ENCODE measurements at regions not wholly inside any gene's neighbourhood (a gene's known extent, or its start where the extent isn't known, plus 50 kb on each side); places are given as distances from the start of the nearest gene placed in this dataset.
A peak's percentile ranks its signal among the peaks of the same experiment; 100 is the strongest.

DNA sequence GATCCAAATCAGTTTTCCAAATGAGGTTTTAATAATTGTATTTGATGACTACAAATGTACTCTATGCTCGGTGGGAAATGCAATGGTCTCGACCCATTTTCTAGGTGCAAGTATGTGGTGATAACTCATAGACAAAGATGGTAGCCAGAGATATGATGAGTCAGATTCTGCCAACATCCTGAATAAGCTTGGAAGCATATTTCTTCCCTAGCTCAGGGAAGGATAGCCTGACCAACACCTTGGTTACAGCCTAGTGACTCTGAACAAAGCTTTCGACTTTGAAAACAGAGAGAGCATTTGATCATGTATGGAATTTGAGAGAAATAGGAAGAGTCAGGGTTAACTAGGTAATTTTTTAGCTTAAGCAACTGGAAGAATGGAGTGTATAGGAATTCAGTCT is 128.3 kb upstream of the MYOCD start:
- Histone ChIP-seq H3K14ac (ENCODE audit: low read length) (no peak overlapping the region), H3K4me2 (ENCODE audit: low read length) (no peak overlapping the region), H3K27me3 (ENCODE audit: insufficient read depth, low read length) (no peaks in the 10 kb centered on the region), H2BK120ac (ENCODE audit: insufficient read depth, low read length, poor library complexity) (no peak overlapping the region), H3K36me3 (ENCODE audit: control insufficient read depth in 1 of 2, insufficient read depth in 2 of 2, low read length in 2 of 2) (no peaks in the 10 kb centered on the region), H3K4ac (ENCODE audit: low read depth, low read length) (no peak overlapping the region), H3K9ac (ENCODE audit: low read length) (no peak overlapping the region), H3K4me3 (ENCODE audit: low read depth, low read length) (no peak overlapping the region), H3K23ac (ENCODE audit: low read length) (no peak overlapping the region), H3K79me2 (ENCODE audit: control insufficient read depth, insufficient read depth, low read length, poor library complexity) (no peaks in the 10 kb centered on the region), H3K79me1 (ENCODE audit: low read length) (no peaks in the 10 kb centered on the region), H4K12ac (ENCODE audit: low read depth, low read length) (no peak overlapping the region), H3K4me1 (ENCODE audit: control insufficient read depth in 1 of 2, insufficient read depth in 2 of 2, low read length in 2 of 2) (no peaks in the 10 kb centered on the region), H2BK12ac (ENCODE audit: low read length) (no peak overlapping the region), H4K8ac (ENCODE audit: low read depth, low read length) (no peak overlapping the region), H3K9me3 (ENCODE audit: insufficient read depth, low read depth, low read length) (no peaks in the 10 kb centered on the region), H2AK5ac (ENCODE audit: low read length) (no peak overlapping the region), H2AFZ (ENCODE audit: insufficient read depth, low read length, poor library complexity) (no peak overlapping the region), H3K18ac (ENCODE audit: low read length) (no peak overlapping the region), H3K27ac (ENCODE audit: low read depth, low read length) (no peak overlapping the region), H4K91ac (ENCODE audit: low read depth, low read length) (no peak overlapping the region), H2BK5ac (ENCODE audit: low read depth, low read length, poor library complexity) (no peak overlapping the region)
- peak in 1 of 2 donors; percentile 8 for DNase-seq
- WGBS (ENCODE audit: extremely low coverage, insufficient coverage, insufficient read length), result no CpG with 5 or more reads among the region's 3 CpGs

DNA sequence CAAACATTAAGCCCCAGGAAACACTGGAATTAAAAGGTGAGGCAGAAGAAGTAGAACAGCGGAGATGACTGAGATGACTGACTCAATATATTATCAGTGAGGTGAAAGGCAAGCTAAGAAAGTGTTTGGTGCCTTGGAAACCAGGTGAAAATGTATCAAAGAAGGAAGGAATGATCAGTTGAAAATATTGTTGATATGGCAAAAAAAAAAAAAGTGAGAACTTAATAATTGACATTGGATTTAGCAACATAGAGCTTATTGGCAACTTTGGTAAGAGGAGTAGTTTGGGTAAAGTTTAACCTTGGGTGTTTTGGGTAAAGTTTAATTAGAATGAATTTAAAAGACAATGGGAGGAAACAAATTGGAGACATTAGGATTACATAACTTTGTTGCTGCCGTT is 127.7 kb upstream of the MYOCD start:
- no peak overlapping the region for H2AFZ ChIP-seq (ENCODE audit: insufficient read depth, low read length, poor library complexity)
- no peaks in the 10 kb centered on the region for H3K36me3 ChIP-seq (ENCODE audit: control insufficient read depth in 1 of 2, insufficient read depth in 2 of 2, low read length in 2 of 2)
- no peak overlapping the region for H2AK5ac ChIP-seq (ENCODE audit: low read length)
- no peak overlapping the region for H3K4ac ChIP-seq (ENCODE audit: low read depth, low read length)
- no peak overlapping the region for H4K91ac ChIP-seq (ENCODE audit: low read depth, low read length)
- H3K4me2 ChIP-seq (ENCODE audit: low read length), result no peak overlapping the region
- no peak overlapping the region for H4K8ac ChIP-seq (ENCODE audit: low read depth, low read length)
- H3K79me1 ChIP-seq (ENCODE audit: low read length), result no peaks in the 10 kb centered on the region
- H2BK5ac ChIP-seq (ENCODE audit: low read depth, low read length, poor library complexity), result no peak overlapping the region
- no peak overlapping the region for H3K14ac ChIP-seq (ENCODE audit: low read length)
- H4K12ac ChIP-seq (ENCODE audit: low read depth, low read length), result no peak overlapping the region
- no peak overlapping the region for H3K23ac ChIP-seq (ENCODE audit: low read length)
- H3K9me3 ChIP-seq (ENCODE audit: insufficient read depth, low read depth, low read length), result no peaks in the 10 kb centered on the region
- WGBS (ENCODE audit: extremely low coverage, insufficient coverage, insufficient read length), result no CpG with 5 or more reads among the region's 2 CpGs
- no peak overlapping the region for H3K27ac ChIP-seq (ENCODE audit: low read depth, low read length)
- DNase-seq, result no peak
- H3K4me1 ChIP-seq (ENCODE audit: control insufficient read depth in 1 of 2, insufficient read depth in 2 of 2, low read length in 2 of 2), result no peaks in the 10 kb centered on the region
- no peak overlapping the region for H3K9ac ChIP-seq (ENCODE audit: low read length)
- H3K4me3 ChIP-seq (ENCODE audit: low read depth, low read length), result no peak overlapping the region
- H3K18ac ChIP-seq (ENCODE audit: low read length), result no peak overlapping the region
- no peaks in the 10 kb centered on the region for H3K27me3 ChIP-seq (ENCODE audit: insufficient read depth, low read length)
- no peaks in the 10 kb centered on the region for H3K79me2 ChIP-seq (ENCODE audit: control insufficient read depth, insufficient read depth, low read length, poor library complexity)
- no peak overlapping the region for H2BK120ac ChIP-seq (ENCODE audit: insufficient read depth, low read length, poor library complexity)
- no peak overlapping the region for H2BK12ac ChIP-seq (ENCODE audit: low read length)

DNA sequence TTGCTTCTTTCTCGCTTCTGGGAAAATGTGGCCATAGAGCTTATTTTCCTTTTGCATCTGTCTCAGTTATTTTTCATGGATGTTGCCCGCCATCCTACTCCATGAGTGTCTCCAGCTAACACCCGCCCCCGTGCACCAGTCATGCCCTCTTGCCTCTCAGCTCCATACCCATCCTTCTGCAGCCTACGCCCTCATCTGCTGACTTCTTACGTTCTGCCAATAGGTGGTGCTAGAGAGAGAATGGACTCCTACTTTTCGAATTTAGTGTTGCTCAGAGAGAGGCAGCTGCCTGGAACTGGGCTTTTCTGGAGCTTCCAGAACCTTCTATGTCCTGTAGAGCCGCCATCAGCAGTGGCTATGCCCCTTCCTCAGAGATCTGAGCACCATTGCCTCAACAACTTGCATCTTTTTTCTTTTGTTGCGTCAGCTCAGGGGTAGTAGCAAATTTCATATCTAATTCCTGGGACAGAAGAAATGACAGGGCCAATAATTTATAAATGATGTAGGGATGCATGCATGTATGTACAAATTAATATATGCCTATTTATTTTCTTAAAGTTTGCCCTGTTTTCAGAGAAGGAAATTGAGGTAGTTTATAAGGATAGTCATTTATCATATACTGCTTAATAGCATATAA is 119.7 kb upstream of the MYOCD start:
- H2AK5ac ChIP-seq (ENCODE audit: low read length), result no peak overlapping the region
- H4K91ac ChIP-seq (ENCODE audit: low read depth, low read length), result no peak overlapping the region
- H3K4me3 ChIP-seq (ENCODE audit: low read depth, low read length), result no peak overlapping the region
- no CpG with 5 or more reads among the region's 9 CpGs for WGBS (ENCODE audit: extremely low coverage, insufficient coverage, insufficient read length)
- no peak overlapping the region for H3K18ac ChIP-seq (ENCODE audit: low read length)
- no peaks in the 10 kb centered on the region for H3K9me3 ChIP-seq (ENCODE audit: insufficient read depth, low read depth, low read length)
- H3K4me2 ChIP-seq (ENCODE audit: low read length), result no peak overlapping the region
- H3K27me3 ChIP-seq (ENCODE audit: insufficient read depth, low read length), result no peaks in the 10 kb centered on the region
- no peak overlapping the region for H4K12ac ChIP-seq (ENCODE audit: low read depth, low read length)
- no peak overlapping the region for H2BK120ac ChIP-seq (ENCODE audit: insufficient read depth, low read length, poor library complexity)
- H4K8ac ChIP-seq (ENCODE audit: low read depth, low read length), result no peak overlapping the region
- no peak overlapping the region for H2BK12ac ChIP-seq (ENCODE audit: low read length)
- no peak overlapping the region for H2BK5ac ChIP-seq (ENCODE audit: low read depth, low read length, poor library complexity)
- no peak overlapping the region for H3K14ac ChIP-seq (ENCODE audit: low read length)
- peaks cover 0 to 4% of the 10 kb centered on the region in 2 experiments for H3K4me1 ChIP-seq (ENCODE audit: control insufficient read depth in 1 of 2, insufficient read depth in 2 of 2, low read length in 2 of 2)
- H3K23ac ChIP-seq (ENCODE audit: low read length), result no peak overlapping the region
- no peak overlapping the region for H3K4ac ChIP-seq (ENCODE audit: low read depth, low read length)
- no peak overlapping the region for H3K27ac ChIP-seq (ENCODE audit: low read depth, low read length)
- H3K9ac ChIP-seq (ENCODE audit: low read length), result no peak overlapping the region
- H2AFZ ChIP-seq (ENCODE audit: insufficient read depth, low read length, poor library complexity), result no peak overlapping the region
- no peaks in the 10 kb centered on the region for H3K36me3 ChIP-seq (ENCODE audit: control insufficient read depth in 1 of 2, insufficient read depth in 2 of 2, low read length in 2 of 2)
- H3K79me1 ChIP-seq (ENCODE audit: low read length), result peaks cover 3% of the 10 kb centered on the region
- DNase-seq, result peak; percentile 44 to 77
- no peaks in the 10 kb centered on the region for H3K79me2 ChIP-seq (ENCODE audit: control insufficient read depth, insufficient read depth, low read length, poor library complexity)

DNA sequence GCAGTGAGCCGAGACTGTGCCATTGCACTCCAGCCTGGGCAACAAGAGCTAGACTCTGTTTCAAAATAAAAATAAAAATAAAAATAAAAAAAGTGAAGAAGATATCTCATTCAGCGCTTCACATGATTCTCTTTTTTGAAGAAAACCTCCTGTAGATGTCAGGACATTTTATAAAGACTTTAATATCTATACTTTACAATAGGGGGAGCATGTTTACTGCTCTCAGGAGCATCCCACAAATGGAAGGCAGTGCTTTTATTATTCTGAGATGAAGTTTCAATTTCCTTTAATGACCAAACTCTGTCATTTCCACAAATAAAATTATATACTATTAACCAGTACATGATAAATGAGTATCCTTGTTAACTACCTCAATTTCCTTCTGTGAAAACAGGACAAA is 118.7 kb upstream of the MYOCD start:
- Histone ChIP-seq H3K27me3 (ENCODE audit: insufficient read depth, low read length) (no peaks in the 10 kb centered on the region), H3K9me3 (ENCODE audit: insufficient read depth, low read depth, low read length) (no peaks in the 10 kb centered on the region), H3K4me2 (ENCODE audit: low read length) (no peak overlapping the region), H4K8ac (ENCODE audit: low read depth, low read length) (no peak overlapping the region), H3K36me3 (ENCODE audit: control insufficient read depth in 1 of 2, insufficient read depth in 2 of 2, low read length in 2 of 2) (no peaks in the 10 kb centered on the region), H3K14ac (ENCODE audit: low read length) (no peak overlapping the region), H2BK12ac (ENCODE audit: low read length) (no peak overlapping the region), H3K23ac (ENCODE audit: low read length) (no peak overlapping the region), H3K9ac (ENCODE audit: low read length) (no peak overlapping the region), H3K4ac (ENCODE audit: low read depth, low read length) (no peak overlapping the region), H4K12ac (ENCODE audit: low read depth, low read length) (no peak overlapping the region), H2AFZ (ENCODE audit: insufficient read depth, low read length, poor library complexity) (no peak overlapping the region), H3K79me1 (ENCODE audit: low read length) (peaks cover 3% of the 10 kb centered on the region), H2BK5ac (ENCODE audit: low read depth, low read length, poor library complexity) (no peak overlapping the region), H3K18ac (ENCODE audit: low read length) (no peak overlapping the region), H3K27ac (ENCODE audit: low read depth, low read length) (no peak overlapping the region), H4K91ac (ENCODE audit: low read depth, low read length) (no peak overlapping the region), H2BK120ac (ENCODE audit: insufficient read depth, low read length, poor library complexity) (no peak overlapping the region), H2AK5ac (ENCODE audit: low read length) (no peak overlapping the region), H3K4me3 (ENCODE audit: low read depth, low read length) (no peak overlapping the region), H3K79me2 (ENCODE audit: control insufficient read depth, insufficient read depth, low read length, poor library complexity) (no peaks in the 10 kb centered on the region), H3K4me1 (ENCODE audit: control insufficient read depth in 1 of 2, insufficient read depth in 2 of 2, low read length in 2 of 2) (peaks cover 0 to 4% of the 10 kb centered on the region in 2 experiments)
- DNase-seq, result no peak
- WGBS (ENCODE audit: extremely low coverage, insufficient coverage, insufficient read length), result no CpG with 5 or more reads among the region's 2 CpGs
